Fibroblast of villous mesenchyme (primary cell): ENCODE measurements at regions not wholly inside any gene's neighbourhood (a gene's known extent, or its start where the extent isn't known, plus 50 kb on each side); places are given as distances from the start of the nearest gene placed in this dataset.
"Not testable (repeated sequence)": the region's sequence is repeated elsewhere in the genome, so short reads cannot be mapped to it uniquely, and the experiment has no call there.

Source experiments
- DNase-seq: peaks from one replicate; pipeline ENCODE4 v3.0.0-alpha.2; 2010; ENCODE audit warnings: low read depth
- H3K4me3 ChIP-seq: 2 replicates; pipeline ENCODE4 v1.5.1; 2011; ENCODE audit warnings: low read depth, mild to moderate bottlenecking, low read length
- TF ChIP-seq, protein P1 (sequence below): IDR thresholded peaks from 2 replicates; pipeline ENCODE4 v1.5.1; 2012; ENCODE audit warnings: low read depth, mild to moderate bottlenecking, low read length; ENCODE audit not compliant: insufficient read depth

DNA sequence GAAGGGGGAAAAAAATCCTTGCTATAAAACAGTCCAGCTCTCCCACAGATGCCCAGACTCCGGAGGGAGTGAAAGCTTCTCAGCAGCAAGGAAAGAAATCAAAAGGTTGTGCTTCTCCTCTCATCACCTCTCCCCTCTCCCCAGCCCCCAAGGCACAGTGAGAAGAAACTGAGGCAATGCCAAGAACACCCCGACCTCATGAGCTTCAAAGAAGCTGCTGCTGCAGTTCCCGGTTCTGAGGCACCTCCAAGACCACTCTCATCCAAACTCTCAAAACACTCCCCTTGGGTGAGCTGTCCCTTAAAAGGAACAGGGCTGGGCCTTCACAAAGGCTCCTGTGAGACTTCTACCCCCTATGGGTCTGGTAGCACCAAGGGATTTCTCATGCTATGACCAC lies 62.0 kb upstream of the KLF7 start:
- no peak overlapping the region for H3K4me3 ChIP-seq
- no peak for DNase-seq
- TF ChIP-seq, protein P1, sequence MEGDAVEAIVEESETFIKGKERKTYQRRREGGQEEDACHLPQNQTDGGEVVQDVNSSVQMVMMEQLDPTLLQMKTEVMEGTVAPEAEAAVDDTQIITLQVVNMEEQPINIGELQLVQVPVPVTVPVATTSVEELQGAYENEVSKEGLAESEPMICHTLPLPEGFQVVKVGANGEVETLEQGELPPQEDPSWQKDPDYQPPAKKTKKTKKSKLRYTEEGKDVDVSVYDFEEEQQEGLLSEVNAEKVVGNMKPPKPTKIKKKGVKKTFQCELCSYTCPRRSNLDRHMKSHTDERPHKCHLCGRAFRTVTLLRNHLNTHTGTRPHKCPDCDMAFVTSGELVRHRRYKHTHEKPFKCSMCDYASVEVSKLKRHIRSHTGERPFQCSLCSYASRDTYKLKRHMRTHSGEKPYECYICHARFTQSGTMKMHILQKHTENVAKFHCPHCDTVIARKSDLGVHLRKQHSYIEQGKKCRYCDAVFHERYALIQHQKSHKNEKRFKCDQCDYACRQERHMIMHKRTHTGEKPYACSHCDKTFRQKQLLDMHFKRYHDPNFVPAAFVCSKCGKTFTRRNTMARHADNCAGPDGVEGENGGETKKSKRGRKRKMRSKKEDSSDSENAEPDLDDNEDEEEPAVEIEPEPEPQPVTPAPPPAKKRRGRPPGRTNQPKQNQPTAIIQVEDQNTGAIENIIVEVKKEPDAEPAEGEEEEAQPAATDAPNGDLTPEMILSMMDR, result no peak

DNA sequence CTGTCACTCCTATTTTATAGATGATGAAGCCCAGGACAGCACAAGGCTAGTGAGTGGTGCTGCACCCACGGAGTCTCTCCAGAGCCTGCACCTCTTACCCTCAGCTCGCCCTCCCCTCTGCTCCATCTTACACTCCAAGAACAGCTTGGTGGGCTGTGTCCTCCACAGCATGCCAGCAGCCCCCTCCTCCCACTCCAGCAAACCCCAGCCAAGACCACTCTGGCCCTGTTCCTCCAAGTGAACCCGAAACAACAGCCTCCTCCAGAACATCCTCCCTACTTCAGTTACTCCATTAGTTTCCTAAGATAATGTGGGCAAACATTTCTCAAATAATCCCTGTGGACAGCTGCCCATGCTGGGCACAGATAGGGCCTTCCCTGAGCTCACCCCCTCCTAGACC lies 62.7 kb upstream of the KLF7 start:
- TF ChIP-seq, protein P1, result no peak
- no peak for DNase-seq
- H3K4me3 ChIP-seq, result no peak overlapping the region

- H3K4me3 ChIP-seq, result no peak overlapping the region
- TF ChIP-seq, protein P1, result no peak
- no peak for DNase-seq
Observed at GRCh38 chr2:207229161-207229560, 63.4 kb upstream of the KLF7 start.

GRCh38 chr2:207230261-207231105 lies 64.7 kb upstream of the KLF7 start:
- H3K4me3 ChIP-seq, result no peak overlapping the region
- TF ChIP-seq, protein P1, result peak; percentile 60
- peak; percentile 20 for DNase-seq

- no peak for DNase-seq
- TF ChIP-seq, protein P1, result no peak
- H3K4me3 ChIP-seq, result no peak overlapping the region
Observed at GRCh38 chr2:207231106-207231865, 65.5 kb upstream of the KLF7 start.

- H3K4me3 ChIP-seq, result no peak overlapping the region
- DNase-seq, result peak; percentile 36
- TF ChIP-seq, protein P1, result no peak
Observed at GRCh38 chr2:207231967-207232366, 66.2 kb upstream of the KLF7 start.

- not testable (repeated sequence) for DNase-seq, H3K4me3 ChIP-seq
Observed at GRCh38 chr2:207233141-207233540, 67.4 kb upstream of the KLF7 start.
